Suppressor macrophage treated with lipopolysaccharide for 4 hours (primary cell): ENCODE measurements at regions not wholly inside any gene's neighbourhood (a gene's known extent, or its start where the extent isn't known, plus 50 kb on each side); places are given as distances from the start of the nearest gene placed in this dataset.

Experiments used
- DNase-seq: peaks from one replicate; pipeline ENCODE4 v3.0.0-alpha.2; 2020

DNA sequence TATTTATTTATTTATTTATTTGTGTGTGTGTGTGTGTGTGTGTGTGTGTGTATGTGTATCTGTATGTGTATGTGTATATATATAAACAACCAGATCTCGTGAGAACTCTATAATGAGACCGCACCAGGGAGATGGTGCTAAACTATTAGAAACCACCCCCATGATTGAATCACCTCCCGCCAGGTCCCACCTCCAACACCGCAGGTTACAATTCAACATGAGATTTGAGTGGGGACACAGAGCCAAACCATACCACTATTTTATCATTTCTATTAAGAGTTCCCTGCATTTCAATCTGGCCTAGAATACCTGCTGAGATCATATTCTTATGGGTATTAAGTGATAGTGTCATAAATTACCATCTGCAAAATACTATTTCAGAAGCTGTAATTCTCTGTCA is 243.8 kb upstream of the PLEKHG7 start:
- no peak for DNase-seq

DNA sequence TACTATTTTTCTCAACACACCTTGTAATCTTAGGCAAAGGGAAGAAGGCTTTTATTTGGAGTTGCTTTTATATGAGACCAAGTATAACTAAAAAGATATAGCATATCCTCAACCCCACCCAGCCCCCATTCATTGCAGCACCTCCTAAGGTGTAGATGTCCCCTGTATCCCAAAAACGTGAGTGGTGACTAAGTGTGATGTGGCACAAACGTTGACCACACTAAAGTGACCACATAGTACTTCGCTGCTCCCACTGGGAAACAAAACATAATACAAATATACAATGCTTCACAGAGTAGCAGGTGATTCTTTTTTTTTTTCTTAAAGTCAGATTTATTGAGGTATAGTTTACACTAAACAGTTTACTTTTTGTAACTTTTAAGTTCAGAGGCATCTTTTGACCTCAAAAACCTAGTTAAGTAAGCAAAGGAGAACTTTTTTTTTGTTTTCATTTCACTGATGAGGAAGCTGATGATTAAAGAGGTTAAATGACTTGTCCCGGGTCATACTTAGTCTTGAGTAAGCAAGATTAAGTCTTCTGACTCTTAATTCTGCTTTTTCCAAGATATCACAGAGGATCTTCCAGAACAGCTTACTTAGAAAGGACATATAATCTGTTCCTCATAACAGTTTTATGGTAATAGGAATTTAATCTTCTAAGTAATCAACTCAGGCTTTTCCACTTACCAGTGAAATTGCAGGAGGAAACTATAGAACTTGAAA is 245.2 kb upstream of the PLEKHG7 start:
- DNase-seq: peak; percentile 81

DNA sequence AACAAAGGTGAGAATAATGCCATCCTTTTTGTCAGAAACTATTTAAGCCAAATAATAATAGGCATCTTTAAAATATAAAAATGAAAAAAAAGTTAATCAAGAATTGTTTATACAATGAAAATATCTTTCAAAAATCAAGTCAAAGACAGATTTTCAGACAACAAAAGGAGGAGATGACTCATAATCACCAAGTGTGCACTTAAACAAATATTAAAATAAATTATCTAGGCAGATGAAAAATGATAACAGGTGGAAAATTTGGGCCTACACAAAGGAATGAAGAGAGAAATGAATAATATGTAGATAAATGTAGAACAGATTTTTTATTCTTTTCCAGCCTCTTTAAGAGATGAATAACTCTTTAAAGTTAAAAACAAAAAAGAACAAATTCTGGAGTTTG is 250.0 kb upstream of the PLEKHG7 start:
- no peak for DNase-seq

GRCh38 chr12:92446083-92446460 is 256.7 kb upstream of the PLEKHG7 start:
- no peak for DNase-seq

DNA sequence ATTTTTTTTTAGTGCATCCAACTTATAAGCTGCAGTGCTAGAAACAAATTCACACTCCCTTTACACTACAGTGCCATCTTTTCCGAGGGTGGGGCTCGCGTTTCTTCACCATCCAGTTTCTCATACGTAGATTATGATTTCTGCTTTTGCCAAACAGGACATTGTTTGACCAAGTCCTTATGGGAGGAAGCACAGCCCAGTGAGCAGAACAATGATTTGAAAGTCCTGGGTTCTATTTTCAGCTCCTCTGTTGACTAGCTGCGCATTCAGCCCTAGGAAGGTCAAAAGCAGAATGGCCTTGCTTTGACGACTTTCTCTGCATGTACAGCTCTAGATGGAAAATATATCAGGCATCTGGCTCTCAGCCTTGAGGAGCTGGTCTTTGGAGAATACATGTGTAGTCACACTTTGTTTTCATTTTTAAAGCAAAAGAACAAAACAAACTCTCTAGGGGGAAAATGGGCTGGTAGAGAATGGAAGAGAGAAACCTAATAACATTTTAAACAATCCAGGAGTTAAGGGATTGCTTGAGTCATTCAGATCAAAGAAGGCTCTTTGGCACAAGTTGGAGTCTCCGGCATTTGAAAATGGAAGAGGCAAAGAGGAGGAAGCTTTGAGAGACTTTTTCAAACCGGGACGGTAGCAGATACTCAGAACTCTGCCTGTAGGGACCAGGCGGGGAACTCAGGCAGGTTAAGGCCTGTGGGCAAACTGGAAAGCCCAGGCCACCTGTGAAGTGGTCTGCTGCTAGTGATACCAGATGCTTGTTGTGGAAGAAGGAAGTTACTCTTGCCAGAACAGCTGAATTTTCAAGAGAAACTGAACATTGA is 257.3 kb upstream of the PLEKHG7 start:
- DNase-seq: peak; percentile 42

DNA sequence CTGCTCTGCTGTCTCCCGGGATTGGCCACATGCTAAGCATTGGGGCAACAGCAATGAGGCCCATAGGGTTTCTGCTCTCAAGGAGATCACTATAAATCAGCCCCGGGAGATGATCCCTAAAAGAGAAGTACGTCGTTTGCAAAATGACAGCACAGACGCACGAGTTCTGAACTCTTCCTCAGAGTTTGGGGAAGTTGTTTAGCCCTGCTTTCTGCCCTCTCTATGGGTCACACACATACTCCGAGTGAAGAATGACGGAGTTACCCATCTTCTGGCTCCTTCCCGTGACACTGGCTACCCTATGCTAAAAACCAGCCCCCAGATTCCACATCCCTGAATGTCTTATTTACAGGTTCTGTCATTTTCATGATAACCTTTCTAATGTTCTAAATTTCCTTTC is 258.0 kb upstream of the PLEKHG7 start:
- DNase-seq: peak; percentile 96

GRCh38 chr12:92442782-92443181 is 260.0 kb upstream of the PLEKHG7 start:
- DNase-seq: peak; percentile 84

DNA sequence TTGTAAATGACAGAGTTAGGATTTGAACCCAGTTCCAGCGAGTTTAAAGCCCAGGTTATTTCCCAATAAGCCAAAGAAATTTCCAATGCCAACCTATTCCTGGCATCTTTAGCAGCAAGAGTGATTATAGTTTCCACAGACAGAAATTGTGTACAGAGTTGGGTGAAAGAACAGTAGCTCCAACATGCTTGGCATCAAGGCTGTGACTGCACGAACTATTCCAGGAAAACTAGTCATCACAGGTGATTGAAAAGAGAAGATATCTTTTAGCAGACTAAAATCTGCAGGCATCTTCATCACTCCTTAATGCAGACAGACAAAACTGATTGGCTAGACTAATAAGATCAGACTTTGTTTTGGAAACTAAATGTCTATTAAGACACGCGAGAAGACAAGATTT is 262.7 kb upstream of the PLEKHG7 start:
- no peak for DNase-seq

GRCh38 chr12:92439420-92439805 is 263.4 kb upstream of the PLEKHG7 start:
- peak; percentile 85 for DNase-seq

GRCh38 chr12:92438641-92439419 is 264.0 kb upstream of the PLEKHG7 start:
- DNase-seq: peak; percentile 35

- peak; percentile 67 for DNase-seq
Measured at GRCh38 chr12:92437452-92437851, 265.3 kb upstream of the PLEKHG7 start.

DNA sequence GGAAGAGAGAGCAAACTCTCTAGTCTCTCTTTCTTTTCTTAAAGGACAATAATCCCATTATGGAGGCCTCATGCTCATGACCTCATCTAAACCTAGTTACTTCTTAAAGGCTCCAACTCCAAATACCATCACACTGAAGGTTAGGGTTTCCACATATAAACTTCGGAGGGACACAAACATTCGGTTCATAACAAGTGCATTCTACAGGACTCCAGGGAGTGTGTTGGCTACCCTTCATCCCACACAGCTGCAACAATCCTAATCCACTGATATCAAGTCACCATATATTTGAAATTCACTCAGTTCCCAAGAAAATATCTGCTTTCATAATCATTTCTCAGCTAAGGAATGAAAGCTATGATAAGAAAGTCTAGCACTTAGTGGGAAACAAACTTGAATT is 265.9 kb upstream of the PLEKHG7 start:
- DNase-seq: no peak

DNA sequence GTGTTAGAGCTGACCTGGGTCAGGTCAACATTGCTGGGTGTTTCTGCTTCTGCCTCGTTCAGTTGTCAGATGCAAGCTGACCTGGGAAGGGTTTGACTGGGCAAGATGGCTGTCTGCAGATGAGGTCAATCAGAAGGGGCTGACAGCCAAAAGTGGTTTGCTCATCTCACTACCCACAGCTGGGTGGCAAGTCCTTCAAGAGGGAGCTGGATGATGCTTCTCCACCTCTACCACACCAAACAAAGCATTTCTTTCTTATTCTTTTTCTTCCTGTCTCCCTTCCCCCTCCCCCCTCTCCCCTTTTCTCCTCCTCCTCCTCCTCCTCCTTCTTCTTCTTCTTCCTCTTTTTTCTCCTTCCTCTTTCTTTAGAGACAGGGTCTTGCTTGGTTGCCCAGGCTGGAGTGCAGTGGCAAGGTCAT is 268.2 kb upstream of the PLEKHG7 start:
- DNase-seq: no peak

- DNase-seq: peak; percentile 83
Measured at GRCh38 chr12:92432724-92433441, 269.9 kb upstream of the PLEKHG7 start.

DNA sequence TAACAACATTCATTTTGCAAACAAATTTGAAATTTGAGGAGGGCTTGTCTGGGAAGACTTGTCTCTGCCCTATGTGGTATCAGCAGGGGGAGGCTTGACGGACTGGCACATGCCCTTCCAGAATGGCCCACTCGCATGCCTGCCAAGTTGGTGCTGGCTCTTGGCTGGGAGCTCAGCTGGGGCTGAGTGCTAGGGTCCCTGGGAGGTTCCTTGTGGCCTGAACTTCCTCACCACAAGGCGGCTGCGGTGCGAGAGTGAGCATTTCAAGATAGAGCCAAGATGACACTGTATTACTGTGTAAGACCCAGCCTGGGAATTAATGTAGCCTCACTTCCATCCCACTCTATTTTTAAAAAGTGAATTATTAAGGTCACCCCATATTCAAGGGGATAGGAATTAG is 271.6 kb upstream of the PLEKHG7 start:
- no peak for DNase-seq

- DNase-seq: no peak
Measured at GRCh38 chr12:92426332-92426731, 276.5 kb upstream of the PLEKHG7 start.

GRCh38 chr12:92425165-92425564 is 277.6 kb upstream of the PLEKHG7 start:
- no peak for DNase-seq

DNA sequence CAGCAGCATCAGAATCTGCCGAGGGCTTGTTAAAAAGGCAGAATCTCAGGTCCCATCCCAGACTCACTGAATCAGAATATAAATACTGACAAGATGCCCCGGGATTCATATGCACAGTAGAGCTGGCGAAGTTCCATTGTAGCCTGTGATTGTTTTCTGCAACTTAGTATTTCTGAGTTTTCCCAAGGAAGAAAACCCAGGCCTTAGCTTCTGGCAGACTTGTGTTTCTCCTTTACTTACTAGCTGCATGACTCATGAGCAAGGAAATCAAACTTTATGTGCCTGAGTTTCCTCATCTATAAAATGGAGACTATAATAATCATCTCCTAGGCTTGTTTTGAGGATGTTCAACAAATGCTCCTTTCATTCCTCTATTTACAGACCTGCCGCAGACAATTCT is 278.5 kb upstream of the PLEKHG7 start:
- peak; percentile 46 for DNase-seq

DNA sequence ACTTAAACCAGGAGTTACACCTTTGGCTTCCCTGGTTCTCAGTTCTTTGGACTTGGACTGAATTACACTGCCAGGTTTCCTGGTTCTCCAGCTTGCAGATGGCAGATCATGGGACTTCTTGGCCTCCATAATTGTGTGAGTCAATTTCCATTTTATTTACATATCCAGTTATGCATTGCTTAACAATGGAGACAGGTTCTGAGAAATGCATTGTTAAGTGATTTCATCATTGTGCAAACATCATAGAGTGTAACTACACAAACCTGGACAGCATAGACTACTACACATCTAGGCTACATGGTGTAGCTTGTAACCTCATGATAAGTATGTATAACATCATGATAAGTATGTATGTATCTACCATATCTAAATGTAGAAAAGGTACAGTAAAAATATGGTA is 276.1 kb upstream of the BTG1 start:
- DNase-seq: peak; percentile 65

- no peak for DNase-seq
Measured at GRCh38 chr12:92421042-92421441, 275.4 kb upstream of the BTG1 start.

DNA sequence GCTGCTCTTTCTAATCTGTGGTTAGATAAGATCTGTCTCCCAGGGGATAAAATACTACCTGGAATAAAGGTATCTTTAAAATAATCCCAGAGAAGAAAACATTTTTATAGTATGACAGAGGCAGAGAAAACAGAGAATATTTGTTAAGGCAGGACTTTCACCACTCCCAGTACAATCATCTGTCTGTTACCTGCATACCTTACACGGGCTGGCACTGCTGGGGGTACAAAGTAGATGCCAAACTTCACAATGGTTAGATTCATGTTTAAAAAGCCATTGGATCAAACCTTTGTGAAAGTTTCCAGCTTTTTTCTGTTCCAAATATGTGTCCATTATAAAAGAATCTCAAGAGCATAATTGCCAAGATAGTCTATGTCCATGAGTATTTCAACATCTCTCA is 273.6 kb upstream of the BTG1 start:
- DNase-seq: no peak

DNA sequence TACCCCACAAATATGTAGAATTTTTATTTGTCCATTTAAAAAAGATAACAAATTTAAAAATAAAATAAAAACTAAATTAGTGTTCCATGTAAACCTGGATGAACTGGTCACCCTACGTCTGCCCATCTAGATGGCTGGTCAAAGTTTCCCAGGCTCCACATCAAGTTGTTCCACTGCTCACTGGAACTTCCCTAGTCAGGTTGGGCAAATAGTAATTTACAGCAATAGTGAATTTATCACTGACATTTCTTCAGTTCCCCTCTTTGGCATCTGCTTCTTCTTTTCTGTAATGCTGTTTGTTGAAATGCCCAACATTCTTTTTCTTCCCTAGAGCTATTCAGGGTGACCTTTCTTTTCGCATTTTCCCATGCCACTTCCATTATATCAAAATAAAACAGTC is 272.7 kb upstream of the BTG1 start:
- DNase-seq: peak; percentile 81

- DNase-seq: no peak
Measured at GRCh38 chr12:92417373-92417772, 271.7 kb upstream of the BTG1 start.
